Activated CD4-positive, alpha-beta T cell treated with anti-CD3 and anti-CD28 coated beads, Interleukin-2, amount 10 ng/mL, durations not matched to agents 24 days and 14 days (primary cell): ENCODE measurements at regions not wholly inside any gene's neighbourhood (a gene's known extent, or its start where the extent isn't known, plus 50 kb on each side); places are given as distances from the start of the nearest gene placed in this dataset.
A peak's percentile ranks its signal among the peaks of the same experiment; 100 is the strongest.
"Not testable (repeated sequence)": the region's sequence is repeated elsewhere in the genome, so short reads cannot be mapped to it uniquely, and the experiment has no call there.

Experiments used
- DNase-seq: peaks from one replicate; pipeline ENCODE4 v3.0.0; 2022
- H3K27ac Mint-ChIP-seq: one replicate; pipeline ENCODE4 v1.8.0; 2022; ENCODE audit warnings: mild to moderate bottlenecking, mixed read lengths
- H3K27me3 Mint-ChIP-seq: one replicate; pipeline ENCODE4 v1.8.0; 2022; ENCODE audit warnings: mixed read lengths
- H3K36me3 Mint-ChIP-seq: one replicate; pipeline ENCODE4 v1.8.0; 2022; ENCODE audit warnings: low read depth, mild to moderate bottlenecking, mixed read lengths
- H3K4me1 Mint-ChIP-seq: one replicate; pipeline ENCODE4 v1.8.0; 2021; ENCODE audit warnings: mixed read lengths
- H3K4me3 Mint-ChIP-seq: one replicate; pipeline ENCODE4 v1.8.0; 2022; ENCODE audit warnings: mild to moderate bottlenecking, moderate library complexity, mixed read lengths
- H3K9me3 Mint-ChIP-seq: one replicate; pipeline ENCODE4 v1.8.0; 2021; ENCODE audit warnings: mixed read lengths
- intact Hi-C: fragments of 100-400 bp; cut with micrococcal nuclease; formaldehyde crosslinking; loops from one replicate; pipeline ENCODE4 v1.15.1; 2023

DNA sequence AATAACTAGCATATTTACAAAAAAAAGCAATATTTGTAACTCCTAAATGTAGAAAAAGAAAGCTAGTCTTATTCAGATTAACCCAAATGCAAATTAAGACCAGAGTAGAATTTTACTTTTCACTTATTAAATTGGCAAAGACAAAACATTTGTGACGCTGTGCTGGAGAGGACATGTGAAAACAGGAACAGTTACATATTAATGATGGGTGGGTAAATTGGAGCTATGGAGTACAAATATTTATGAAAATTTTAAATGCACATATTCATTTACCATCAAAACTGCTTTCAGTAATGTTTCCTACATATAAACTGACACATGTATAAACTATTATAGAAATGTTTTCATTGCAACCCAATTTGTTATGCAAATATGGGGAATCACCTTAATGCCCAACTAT is 278.9 kb upstream of the POU1F1 start:
- no peaks in the 10 kb centered on the region for H3K9me3 Mint-ChIP-seq
- intact Hi-C loops = no loop called here
- no peaks in the 10 kb centered on the region for H3K4me1 Mint-ChIP-seq
- DNase-seq = no peak
- no peak overlapping the region for H3K4me3 Mint-ChIP-seq
- H3K27ac Mint-ChIP-seq = no peak overlapping the region
- no peaks in the 10 kb centered on the region for H3K36me3 Mint-ChIP-seq
- H3K27me3 Mint-ChIP-seq = no peaks in the 10 kb centered on the region

DNA sequence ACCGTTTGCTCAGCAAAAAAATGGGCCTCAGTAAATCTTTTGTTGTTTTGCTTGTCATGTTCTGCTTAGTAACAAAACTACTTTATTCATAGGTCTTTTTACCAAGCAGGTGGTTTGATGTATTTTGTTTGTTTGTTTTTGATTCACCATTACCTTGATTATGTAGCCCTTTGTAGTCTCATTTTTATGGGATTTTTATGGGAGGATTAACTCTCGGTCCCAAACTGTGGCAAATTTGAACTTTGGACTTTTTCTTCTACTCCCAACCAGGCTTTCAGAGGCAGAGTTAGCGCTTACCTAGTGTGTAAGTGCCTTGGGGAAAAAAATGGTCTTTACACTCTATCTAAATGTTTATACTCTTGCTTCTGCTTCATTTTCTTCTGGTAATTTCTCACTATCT is 276.7 kb upstream of the POU1F1 start:
- no peak overlapping the region for H3K4me3 Mint-ChIP-seq
- H3K4me1 Mint-ChIP-seq = no peaks in the 10 kb centered on the region
- H3K27ac Mint-ChIP-seq = no peak overlapping the region
- H3K36me3 Mint-ChIP-seq = no peaks in the 10 kb centered on the region
- intact Hi-C loops = no loop called here
- no peaks in the 10 kb centered on the region for H3K27me3 Mint-ChIP-seq
- DNase-seq = no peak
- no peaks in the 10 kb centered on the region for H3K9me3 Mint-ChIP-seq

DNA sequence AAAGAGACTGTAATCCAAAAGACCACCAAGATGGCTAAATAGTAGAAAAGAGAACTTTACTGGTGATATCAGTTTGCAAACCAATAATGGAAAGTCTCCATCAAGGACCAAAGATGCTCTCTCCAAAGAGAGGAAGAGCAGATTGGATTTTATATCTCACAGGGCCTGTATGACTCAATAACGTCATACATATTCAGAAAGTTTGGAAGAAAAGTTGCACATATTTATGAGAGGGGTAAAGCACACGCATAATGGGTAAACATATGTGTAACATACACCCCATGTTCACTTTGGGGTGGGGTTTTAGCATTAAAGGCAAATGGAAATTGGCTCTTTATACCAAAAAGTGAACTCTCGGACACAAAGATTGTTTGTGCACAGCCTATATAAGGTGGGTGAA is 274.5 kb upstream of the POU1F1 start:
- H3K4me3 Mint-ChIP-seq = no peak overlapping the region
- intact Hi-C loops = no loop called here
- H3K36me3 Mint-ChIP-seq = no peaks in the 10 kb centered on the region
- no peak overlapping the region for H3K27ac Mint-ChIP-seq
- no peaks in the 10 kb centered on the region for H3K4me1 Mint-ChIP-seq
- H3K27me3 Mint-ChIP-seq = no peaks in the 10 kb centered on the region
- H3K9me3 Mint-ChIP-seq = no peaks in the 10 kb centered on the region
- DNase-seq = no peak

DNA sequence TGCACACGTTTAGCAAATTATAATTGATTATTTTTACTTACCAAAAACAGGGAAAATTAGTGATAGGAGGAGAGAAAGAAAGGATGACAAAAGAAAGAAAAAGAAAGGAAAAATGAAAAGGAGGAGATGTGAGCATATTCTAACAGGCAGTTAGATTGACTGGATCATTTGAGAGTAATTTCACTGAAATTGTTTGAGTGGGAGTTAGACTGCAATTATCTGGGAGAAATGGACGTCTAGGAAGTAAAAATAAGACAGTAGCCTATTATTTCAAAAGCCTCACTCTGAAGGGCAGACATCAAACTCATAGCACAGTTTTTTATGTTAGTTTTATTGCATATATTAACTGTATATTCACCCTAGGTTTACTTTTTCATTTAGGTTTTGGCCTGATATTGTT is 272.8 kb upstream of the POU1F1 start:
- no peak overlapping the region for H3K27ac Mint-ChIP-seq
- H3K4me3 Mint-ChIP-seq = no peak overlapping the region
- H3K36me3 Mint-ChIP-seq = no peaks in the 10 kb centered on the region
- H3K27me3 Mint-ChIP-seq = no peaks in the 10 kb centered on the region
- no peaks in the 10 kb centered on the region for H3K9me3 Mint-ChIP-seq
- no peak for DNase-seq
- H3K4me1 Mint-ChIP-seq = no peaks in the 10 kb centered on the region
- intact Hi-C loops = no loop called here

DNA sequence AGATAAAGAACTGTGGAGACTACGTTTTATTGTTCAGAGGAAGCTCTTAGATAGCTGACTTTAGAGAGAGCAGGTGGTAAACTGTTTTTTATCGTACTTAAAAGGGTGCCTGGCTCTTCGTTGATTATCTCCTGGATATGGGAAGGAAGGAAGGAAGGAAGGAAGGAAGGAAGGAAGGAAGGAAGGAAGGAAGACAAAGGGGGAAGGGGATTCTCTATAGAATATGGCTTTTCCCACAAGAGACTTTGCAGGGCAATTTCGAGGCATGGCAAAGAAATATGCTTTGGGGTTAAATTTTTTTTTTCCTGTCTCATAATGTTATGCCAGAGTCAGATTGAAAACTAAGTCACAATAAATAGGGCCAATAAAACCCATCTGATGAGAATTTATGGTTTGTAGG is 271.9 kb upstream of the POU1F1 start:
- Mint-ChIP-seq H3K27me3 (no peaks in the 10 kb centered on the region), H3K27ac (no peak overlapping the region), H3K4me3 (no peak overlapping the region), H3K9me3 (no peaks in the 10 kb centered on the region), H3K36me3 (no peaks in the 10 kb centered on the region), H3K4me1 (no peaks in the 10 kb centered on the region)
- intact Hi-C loops = no loop called here
- DNase-seq = no peak

DNA sequence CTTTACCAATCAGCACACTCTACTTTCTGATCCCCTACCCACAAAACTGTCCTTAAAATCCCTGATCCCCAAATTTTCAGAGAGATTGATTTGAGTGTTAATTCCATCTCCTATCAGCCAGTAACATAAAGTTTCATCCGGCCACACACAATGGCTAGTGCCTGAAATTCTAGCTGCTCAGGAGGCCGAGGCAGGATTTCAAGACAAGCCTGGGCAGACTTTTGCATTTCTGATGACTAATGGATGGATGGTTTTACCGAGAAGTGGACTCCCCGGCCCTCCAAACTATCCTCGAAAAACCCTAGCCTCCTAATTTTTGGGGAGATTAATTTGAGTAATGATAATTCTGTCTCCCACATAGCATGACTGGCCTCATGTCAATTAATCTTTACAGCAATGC is 269.8 kb upstream of the POU1F1 start:
- H3K4me3 Mint-ChIP-seq = no peak overlapping the region
- no peaks in the 10 kb centered on the region for H3K27me3 Mint-ChIP-seq
- no peak overlapping the region for H3K27ac Mint-ChIP-seq
- DNase-seq = no peak
- H3K36me3 Mint-ChIP-seq = no peaks in the 10 kb centered on the region
- no peaks in the 10 kb centered on the region for H3K9me3 Mint-ChIP-seq
- H3K4me1 Mint-ChIP-seq = no peaks in the 10 kb centered on the region
- intact Hi-C loops = no loop called here

DNA sequence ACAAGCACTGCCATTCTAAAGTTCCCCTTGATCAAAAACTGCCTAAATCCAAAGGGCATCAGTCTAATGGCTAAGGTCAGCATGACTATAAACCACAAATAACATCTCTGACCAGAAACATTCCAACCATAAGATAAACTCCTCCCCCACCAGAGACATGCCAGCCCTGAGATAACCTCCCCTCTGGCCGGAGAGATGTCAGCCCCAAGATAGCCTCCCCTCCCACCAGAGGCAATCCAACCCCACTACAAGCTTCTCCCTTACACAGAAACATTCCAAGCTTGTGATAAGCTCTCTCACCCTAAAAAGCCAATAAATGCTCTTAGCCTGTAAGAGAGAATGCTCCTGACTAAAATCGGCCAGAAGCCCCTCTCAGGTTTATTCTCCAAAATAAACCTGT is 267.0 kb upstream of the POU1F1 start:
- H3K27me3 Mint-ChIP-seq, H3K36me3 Mint-ChIP-seq, H3K4me1 Mint-ChIP-seq, H3K9me3 Mint-ChIP-seq, DNase-seq, intact Hi-C loops, H3K27ac Mint-ChIP-seq, H3K4me3 Mint-ChIP-seq: not testable (repeated sequence)

DNA sequence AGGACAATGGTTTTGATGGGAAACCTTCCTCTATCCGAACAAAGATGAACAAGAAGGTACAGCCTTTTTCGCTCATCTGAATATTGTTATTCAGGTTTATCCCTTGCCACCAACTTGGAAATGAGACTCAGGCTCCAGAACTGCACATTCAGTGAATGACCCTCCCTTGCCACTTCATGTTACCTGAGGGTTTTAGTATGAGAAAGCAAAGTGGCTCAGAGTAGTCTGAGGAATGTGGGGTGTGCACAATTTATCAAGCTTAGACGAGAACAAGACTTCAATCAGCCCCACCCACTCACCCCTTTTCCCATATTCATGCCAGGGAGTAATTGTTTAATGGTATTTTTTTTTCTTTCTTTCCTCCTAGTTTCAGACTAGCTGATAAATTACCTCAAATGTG is 265.3 kb upstream of the POU1F1 start:
- intact Hi-C loops = no loop called here
- no peak overlapping the region for H3K27ac Mint-ChIP-seq
- H3K4me3 Mint-ChIP-seq = no peak overlapping the region
- H3K27me3 Mint-ChIP-seq = no peaks in the 10 kb centered on the region
- DNase-seq = no peak
- H3K9me3 Mint-ChIP-seq = no peaks in the 10 kb centered on the region
- no peaks in the 10 kb centered on the region for H3K4me1 Mint-ChIP-seq
- no peaks in the 10 kb centered on the region for H3K36me3 Mint-ChIP-seq

DNA sequence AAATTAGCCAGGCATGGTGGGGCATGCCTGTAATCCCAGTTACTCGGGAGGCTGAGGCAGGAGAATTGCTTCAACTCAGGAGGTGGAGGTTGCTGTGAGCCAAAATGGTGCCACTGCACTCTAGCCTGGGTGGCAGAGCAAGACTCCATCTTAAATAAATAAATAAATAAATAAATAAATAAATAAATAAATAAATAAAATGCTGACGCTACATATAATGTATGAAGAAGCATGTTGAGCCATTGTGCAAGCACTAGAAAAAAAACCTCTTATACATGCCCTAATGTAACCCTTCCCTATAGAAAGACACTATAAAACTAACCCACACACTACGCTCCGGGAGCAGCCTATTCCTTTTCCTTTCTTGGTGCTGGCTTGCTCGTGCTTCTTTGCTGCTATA is 262.3 kb upstream of the POU1F1 start:
- H3K4me1 Mint-ChIP-seq, H3K27me3 Mint-ChIP-seq, H3K9me3 Mint-ChIP-seq, intact Hi-C loops, H3K4me3 Mint-ChIP-seq, DNase-seq, H3K36me3 Mint-ChIP-seq, H3K27ac Mint-ChIP-seq: not testable (repeated sequence)

DNA sequence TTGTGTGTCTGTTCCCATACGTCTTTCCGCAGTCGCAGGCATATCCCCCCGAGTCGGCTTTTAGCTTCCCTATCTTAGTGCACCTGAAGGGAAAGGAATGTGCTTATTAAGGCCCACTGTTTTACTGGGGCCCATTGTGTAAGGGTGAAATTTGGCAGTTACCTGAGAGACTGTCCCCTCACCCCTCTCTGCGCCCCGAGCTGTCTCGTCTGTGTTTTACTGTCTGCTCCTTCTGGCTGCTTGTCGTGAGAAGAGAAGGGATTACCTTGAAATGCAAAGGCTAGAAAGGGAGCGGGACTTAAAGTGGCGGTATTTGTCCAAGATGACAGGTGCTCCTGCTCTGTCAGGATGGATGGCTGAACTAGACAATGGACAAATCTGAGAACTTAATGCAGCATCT is 233.0 kb upstream of the POU1F1 start:
- H3K4me3 Mint-ChIP-seq = no peak overlapping the region
- H3K27me3 Mint-ChIP-seq = no peaks in the 10 kb centered on the region
- no peaks in the 10 kb centered on the region for H3K36me3 Mint-ChIP-seq
- no peak overlapping the region for H3K27ac Mint-ChIP-seq
- H3K4me1 Mint-ChIP-seq = no peaks in the 10 kb centered on the region
- H3K9me3 Mint-ChIP-seq = no peaks in the 10 kb centered on the region
- intact Hi-C loops = loop anchor here (10.0 kb wide), 2 partner anchors 245 to 495 kb away; no protein-coding TSS in a partner anchor
- no peak for DNase-seq

DNA sequence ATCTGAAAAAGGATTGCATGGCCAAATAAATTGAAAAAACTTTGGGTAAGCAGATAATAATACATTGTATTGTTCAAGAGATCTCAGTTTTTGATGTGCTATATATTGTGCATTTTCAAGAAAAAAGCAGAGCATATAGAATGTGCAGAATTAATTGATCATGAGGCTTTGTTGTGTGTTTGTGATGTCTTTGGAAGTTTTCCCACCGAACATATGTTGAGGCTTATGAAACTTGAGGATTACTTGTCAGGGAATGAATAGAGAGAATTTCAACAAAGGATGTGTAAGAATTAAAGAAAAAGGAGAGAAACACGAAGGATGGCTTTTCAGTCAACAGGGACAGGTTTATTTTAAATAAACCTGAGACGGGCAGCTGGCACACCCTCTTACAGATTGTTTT is 232.5 kb upstream of the POU1F1 start:
- Mint-ChIP-seq H3K4me1 (no peaks in the 10 kb centered on the region), H3K27ac (no peak overlapping the region), H3K27me3 (no peaks in the 10 kb centered on the region), H3K9me3 (no peaks in the 10 kb centered on the region), H3K4me3 (no peak overlapping the region), H3K36me3 (no peaks in the 10 kb centered on the region)
- intact Hi-C loops = loop anchor here (10.0 kb wide), 2 partner anchors 244 to 496 kb away; no protein-coding TSS in a partner anchor
- DNase-seq = no peak

DNA sequence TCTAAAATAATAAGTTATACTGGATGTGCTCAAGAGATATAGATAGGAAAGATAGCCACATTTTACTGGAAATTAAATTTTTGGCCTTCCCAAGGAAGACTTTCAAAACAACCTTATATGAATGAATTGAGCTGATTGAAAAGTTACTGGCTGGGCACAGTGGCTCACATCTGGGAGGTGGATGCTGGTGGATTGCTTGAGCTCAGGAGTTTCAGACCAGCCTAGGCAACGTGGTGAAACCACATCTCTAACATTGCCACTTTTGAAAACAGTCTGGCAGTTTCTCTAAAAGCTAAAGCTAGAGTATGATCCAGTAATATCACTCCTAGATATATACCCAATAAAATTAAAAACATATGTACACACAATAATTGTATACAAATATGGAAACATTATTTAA is 231.4 kb upstream of the POU1F1 start:
- H3K4me3 Mint-ChIP-seq = no peak overlapping the region
- intact Hi-C loops = loop anchor here (10.0 kb wide), 2 partner anchors 243 to 497 kb away; no protein-coding TSS in a partner anchor
- H3K9me3 Mint-ChIP-seq = no peaks in the 10 kb centered on the region
- H3K27me3 Mint-ChIP-seq = no peaks in the 10 kb centered on the region
- no peaks in the 10 kb centered on the region for H3K4me1 Mint-ChIP-seq
- H3K36me3 Mint-ChIP-seq = no peaks in the 10 kb centered on the region
- H3K27ac Mint-ChIP-seq = no peak overlapping the region
- no peak for DNase-seq

DNA sequence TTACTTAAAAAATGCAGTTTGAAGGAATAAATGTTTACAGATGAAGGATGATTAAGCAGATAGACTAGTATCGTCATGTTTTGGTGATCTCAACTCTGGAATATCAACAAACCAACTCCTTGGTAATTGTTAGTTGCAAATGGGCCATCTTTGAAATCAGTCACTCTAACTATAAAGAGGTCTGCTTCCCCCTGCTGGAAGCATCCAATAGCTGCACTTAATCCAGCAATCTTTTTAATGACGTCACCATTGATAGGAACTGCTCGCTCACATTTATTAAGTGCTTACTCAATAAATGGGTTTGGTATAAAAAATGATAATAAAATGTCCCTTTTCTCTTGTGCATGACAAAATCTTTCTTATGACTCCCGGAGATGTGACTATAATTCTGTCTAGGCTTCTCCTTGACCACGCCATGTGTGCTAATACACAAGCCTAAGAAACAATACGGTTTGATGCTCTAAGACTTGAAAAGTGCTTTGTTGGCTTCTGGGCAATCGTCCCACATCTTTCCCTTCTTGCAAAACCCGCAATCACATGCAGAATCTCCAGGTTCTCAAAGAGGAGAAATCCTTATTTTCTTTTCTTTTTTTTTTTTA is 227.6 kb upstream of the POU1F1 start:
- DNase-seq = peak; percentile 67
- Mint-ChIP-seq H3K4me1 (no peaks in the 10 kb centered on the region), H3K27ac (no peak overlapping the region), H3K4me3 (no peak overlapping the region), H3K27me3 (no peaks in the 10 kb centered on the region), H3K36me3 (no peaks in the 10 kb centered on the region), H3K9me3 (no peaks in the 10 kb centered on the region)
- intact Hi-C loops = loop anchor here (1.0 to 10.0 kb wide), 4 partner anchors 153 to 501 kb away; no protein-coding TSS in a partner anchor

DNA sequence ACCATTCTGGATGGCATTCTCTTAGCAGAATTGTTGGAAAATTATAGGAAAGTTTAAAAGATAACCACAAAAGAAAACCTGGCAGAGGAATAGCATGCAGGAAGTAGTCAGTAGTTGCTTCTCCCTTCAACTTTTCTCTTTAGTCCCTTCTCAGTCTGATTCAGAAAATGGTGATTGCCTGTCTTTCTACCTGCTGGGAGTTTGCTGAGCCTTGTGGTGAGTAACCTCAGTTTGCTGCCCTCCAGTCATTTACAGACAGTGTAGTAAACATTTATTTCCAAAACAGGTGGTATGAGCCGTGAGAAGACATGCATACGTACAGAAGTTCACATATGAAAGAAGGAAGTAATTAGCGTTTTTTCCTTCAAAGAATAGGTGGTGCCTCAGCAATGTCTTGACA is 224.7 kb upstream of the POU1F1 start:
- Mint-ChIP-seq H3K27me3 (no peaks in the 10 kb centered on the region), H3K36me3 (no peaks in the 10 kb centered on the region), H3K9me3 (no peaks in the 10 kb centered on the region), H3K4me3 (no peak overlapping the region), H3K4me1 (no peaks in the 10 kb centered on the region), H3K27ac (no peak overlapping the region)
- intact Hi-C loops = loop anchor here (10.0 kb wide), 2 partner anchors 236 to 504 kb away; no protein-coding TSS in a partner anchor
- DNase-seq = no peak

DNA sequence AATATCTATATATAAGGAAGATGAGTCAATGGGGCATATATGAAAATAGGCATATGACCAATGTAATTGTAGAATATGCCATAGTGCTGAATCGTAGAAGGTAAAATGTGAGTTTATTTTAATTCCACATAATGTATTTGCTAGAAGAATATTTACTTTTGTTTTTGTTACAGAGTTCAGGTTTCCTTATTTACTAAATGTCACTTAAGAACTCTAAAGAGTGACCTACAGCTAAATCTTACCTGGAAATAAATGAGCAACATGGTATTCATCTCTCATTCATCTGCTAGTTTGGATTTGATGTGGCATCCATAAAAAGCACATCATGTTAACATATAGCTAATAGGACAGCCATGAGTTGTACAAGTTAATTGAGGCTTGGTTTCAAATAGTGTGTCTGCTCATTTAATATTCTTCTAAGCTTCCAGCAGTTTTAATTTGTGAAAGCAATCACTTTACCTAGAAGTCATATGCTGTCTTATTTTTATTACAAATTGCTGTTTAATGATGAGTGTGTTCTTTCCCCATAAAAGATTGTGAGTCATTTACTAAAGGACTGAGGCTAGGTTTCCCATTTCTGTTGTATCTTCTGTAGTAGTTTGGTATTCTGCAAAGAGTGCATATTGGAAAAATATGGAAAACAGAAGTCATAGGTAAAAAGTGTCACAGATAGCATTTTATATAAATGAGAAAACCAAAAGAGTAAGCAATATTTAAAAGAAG is 222.1 kb upstream of the POU1F1 start:
- Mint-ChIP-seq H3K4me3 (no peak overlapping the region), H3K36me3 (no peaks in the 10 kb centered on the region), H3K9me3 (no peaks in the 10 kb centered on the region), H3K27me3 (no peaks in the 10 kb centered on the region), H3K27ac (no peak overlapping the region), H3K4me1 (no peaks in the 10 kb centered on the region)
- intact Hi-C loops = no loop called here
- no peak for DNase-seq
